OCI-LY7 (cell line): ENCODE measurements at regions not wholly inside any gene's neighbourhood (a gene's known extent, or its start where the extent isn't known, plus 50 kb on each side); places are given as distances from the start of the nearest gene placed in this dataset.
A peak's percentile ranks its signal among the peaks of the same experiment; 100 is the strongest.

Experiments
- BruUV-seq: library from RNA; stranded (reverse); fragments of 400-500 nt; replicated peaks from 2 replicates; lab custom pipeline; 2021; lab: Mats Ljungman, UMichigan
- CTCF ChIA-PET: fragments of 300-600 bp; sonication (Branson Sonifier 250); formaldehyde crosslinking; loops from one replicate; lab custom pipeline; 2022; ENCODE audit warnings: antibody characterized with exemption; ENCODE audit not compliant: unreplicated experiment; lab: Charles Lee
- POLR2A ChIA-PET: fragments of 300-600 bp; sonication (Branson Sonifier 250); formaldehyde crosslinking; loops from one replicate; lab custom pipeline; 2022; ENCODE audit warnings: antibody characterized with exemption; lab: Charles Lee
- DNase-seq: peaks from one replicate; pipeline ENCODE4 v3.0.0-alpha.2; 2015; ENCODE audit warnings: low spot score
- H2AFZ ChIP-seq: fragments of 200-600 bp; sonication (generic), shearing (Covaris generic); 2 replicates; pipeline ENCODE4 v1.6.1; 2014; ENCODE audit warnings: mild to moderate bottlenecking, antibody characterized with exemption, low read length, moderate library complexity
- H3K27ac ChIP-seq: fragments of 200-600 bp; sonication (generic); 2 replicates; pipeline ENCODE4 v1.5.1; 2014; ENCODE audit warnings: mixed run types, low read depth, mild to moderate bottlenecking, moderate library complexity, low read length, inconsistent platforms; ENCODE audit not compliant: poor library complexity, severe bottlenecking
- H3K36me3 ChIP-seq: fragments of 200-600 bp; sonication (generic); 2 replicates; pipeline ENCODE4 v1.6.1; 2014; ENCODE audit warnings: mild to moderate bottlenecking, antibody characterized with exemption, low read length, moderate library complexity, mixed read lengths; ENCODE audit not compliant: insufficient read depth
- H3K4me1 ChIP-seq: fragments of 200-600 bp; sonication (generic); 2 replicates; pipeline ENCODE4 v1.5.1; 2014; ENCODE audit warnings: mild to moderate bottlenecking, low read length; ENCODE audit not compliant: insufficient read depth, poor library complexity, severe bottlenecking
- H3K4me2 ChIP-seq: fragments of 200-600 bp; sonication (generic); 2 replicates; pipeline ENCODE4 v1.6.1; 2014; ENCODE audit warnings: mild to moderate bottlenecking, low read length
- H3K4me3 ChIP-seq: fragments of 200-600 bp; sonication (generic); 2 replicates; pipeline ENCODE4 v1.5.1; 2014; ENCODE audit warnings: mild to moderate bottlenecking, low read depth, low read length; ENCODE audit not compliant: poor library complexity, severe bottlenecking
- H3K79me2 ChIP-seq: fragments of 200-600 bp; sonication (generic); 2 replicates; pipeline ENCODE4 v1.6.1; 2016; ENCODE audit warnings: low read depth, mild to moderate bottlenecking, low read length, moderate library complexity, mixed read lengths; ENCODE audit not compliant: insufficient read depth
- H3K9me2 ChIP-seq: fragments of 200-600 bp; sonication (generic); 2 replicates; pipeline ENCODE4 v1.6.1; 2016; ENCODE audit warnings: mild to moderate bottlenecking, low read length, mixed read lengths; ENCODE audit not compliant: insufficient read depth
- H3K9me3 ChIP-seq: fragments of 200-600 bp; sonication (generic); 2 replicates; pipeline ENCODE4 v1.6.1; 2014; ENCODE audit warnings: mild to moderate bottlenecking, mixed run types, low read length, mixed read lengths
- H4K20me1 ChIP-seq: fragments of 200-600 bp; sonication (generic); 2 replicates; pipeline ENCODE4 v1.6.1; 2014; ENCODE audit warnings: mild to moderate bottlenecking, antibody characterized with exemption, low read length, moderate library complexity, mixed read lengths; ENCODE audit not compliant: insufficient read depth
- EZH2phosphoT487 ChIP-seq: fragments of 200-600 bp; sonication (generic); IDR thresholded peaks from 2 replicates; pipeline ENCODE4 v1.6.1; 2018; ENCODE audit warnings: low read depth, borderline replicate concordance, mild to moderate bottlenecking, mixed run types, antibody characterized with exemption, low read length, moderate library complexity, mixed read lengths
- intact Hi-C: fragments of 100-400 bp; cut with micrococcal nuclease; formaldehyde crosslinking; loops from one replicate; pipeline ENCODE4 v1.10.0; 2022; ENCODE audit not compliant: unreplicated experiment
- TF ChIP-seq, protein P1 (sequence below): fragments of 200-600 bp; sonication (generic); conservative IDR thresholded peaks from 2 replicates; pipeline ENCODE4 v1.5.1; 2014; ENCODE audit warnings: mild to moderate bottlenecking, antibody characterized with exemption, low read length, moderate library complexity, mixed read lengths

DNA sequence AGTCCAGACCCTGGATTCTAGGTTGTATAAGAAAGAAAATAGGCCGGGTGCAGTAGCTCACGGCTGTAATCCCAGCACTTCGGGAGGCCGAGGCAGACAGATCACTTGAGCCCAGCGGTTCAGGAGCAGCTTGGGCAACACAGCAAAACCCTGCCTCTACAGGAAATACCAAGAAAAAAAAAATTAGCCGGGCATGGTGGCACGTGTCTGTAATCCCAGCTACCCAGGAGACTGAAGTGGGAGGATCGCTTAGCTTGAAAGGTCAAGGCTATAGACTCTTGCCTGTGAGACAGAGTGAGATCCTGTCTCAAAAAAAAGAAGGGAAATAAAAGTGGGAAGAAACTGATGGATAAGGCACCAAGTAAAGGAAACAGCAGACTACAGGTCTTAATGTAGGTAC is 287.9 kb upstream of the KLF14 start:
- H3K27ac ChIP-seq = no peak overlapping the region
- peaks cover 19% of the 10 kb centered on the region for H3K4me1 ChIP-seq
- ChIA-PET POLR2A (interaction anchor here (0.6 kb wide), 1 partner anchor 17 kb away, joined by 3 read pairs; no protein-coding TSS in a partner anchor), CTCF (no interaction called here)
- TF ChIP-seq, protein P1, sequence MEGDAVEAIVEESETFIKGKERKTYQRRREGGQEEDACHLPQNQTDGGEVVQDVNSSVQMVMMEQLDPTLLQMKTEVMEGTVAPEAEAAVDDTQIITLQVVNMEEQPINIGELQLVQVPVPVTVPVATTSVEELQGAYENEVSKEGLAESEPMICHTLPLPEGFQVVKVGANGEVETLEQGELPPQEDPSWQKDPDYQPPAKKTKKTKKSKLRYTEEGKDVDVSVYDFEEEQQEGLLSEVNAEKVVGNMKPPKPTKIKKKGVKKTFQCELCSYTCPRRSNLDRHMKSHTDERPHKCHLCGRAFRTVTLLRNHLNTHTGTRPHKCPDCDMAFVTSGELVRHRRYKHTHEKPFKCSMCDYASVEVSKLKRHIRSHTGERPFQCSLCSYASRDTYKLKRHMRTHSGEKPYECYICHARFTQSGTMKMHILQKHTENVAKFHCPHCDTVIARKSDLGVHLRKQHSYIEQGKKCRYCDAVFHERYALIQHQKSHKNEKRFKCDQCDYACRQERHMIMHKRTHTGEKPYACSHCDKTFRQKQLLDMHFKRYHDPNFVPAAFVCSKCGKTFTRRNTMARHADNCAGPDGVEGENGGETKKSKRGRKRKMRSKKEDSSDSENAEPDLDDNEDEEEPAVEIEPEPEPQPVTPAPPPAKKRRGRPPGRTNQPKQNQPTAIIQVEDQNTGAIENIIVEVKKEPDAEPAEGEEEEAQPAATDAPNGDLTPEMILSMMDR = no peak
- no peak for TF ChIP-seq EZH2phosphoT487
- H2AFZ ChIP-seq = no peak overlapping the region
- H3K79me2 ChIP-seq = peaks cover 14% of the 10 kb centered on the region; the same call in 1 of the 2 replicates
- no TSS peak for BruUV-seq
- intact Hi-C loops = no loop called here
- H3K4me2 ChIP-seq = no peak overlapping the region; the same call in 1 of the 2 replicates
- no peaks in the 10 kb centered on the region for H3K9me3 ChIP-seq
- DNase-seq = no peak
- peaks cover 20% of the 10 kb centered on the region for H3K36me3 ChIP-seq
- peaks cover 5% of the 10 kb centered on the region; the same call in 1 of the 2 replicates for H4K20me1 ChIP-seq
- H3K4me3 ChIP-seq = no peak overlapping the region
- H3K9me2 ChIP-seq = no peaks in the 10 kb centered on the region

DNA sequence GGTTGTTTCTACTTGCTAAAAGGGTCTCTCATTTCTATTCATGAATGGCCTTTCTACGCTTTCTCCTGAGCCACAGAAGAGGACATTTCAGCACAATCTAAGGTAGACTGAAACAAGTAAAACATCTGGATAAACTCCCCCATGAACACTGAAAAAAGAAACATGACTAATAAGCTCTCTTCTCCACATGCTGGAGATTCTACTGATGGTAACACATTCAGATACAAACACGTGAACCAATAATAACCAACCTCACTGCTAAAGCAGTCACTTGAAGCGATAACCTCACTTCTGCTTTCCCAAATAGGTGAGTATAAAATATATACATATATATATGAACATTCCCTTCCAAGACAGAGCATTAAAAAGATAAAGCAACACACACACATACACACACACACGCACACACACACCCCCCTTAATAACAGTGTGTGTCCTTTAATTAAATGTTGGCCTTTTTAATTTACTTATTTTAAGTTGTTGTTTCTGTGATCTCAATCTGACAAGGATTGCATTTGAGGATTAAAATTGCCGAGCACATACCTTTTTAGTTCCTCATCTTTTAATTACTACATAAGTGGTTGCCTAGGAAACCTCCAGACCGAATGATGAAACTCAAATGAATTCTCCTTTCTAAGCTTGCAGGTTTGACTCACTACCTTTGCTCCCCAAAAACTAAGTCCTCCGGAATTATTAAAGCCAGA is 292.4 kb upstream of the KLF14 start:
- Histone ChIP-seq H4K20me1 (no peaks in the 10 kb centered on the region), H2AFZ (no peak overlapping the region), H3K27ac (no peak overlapping the region), H3K4me1 (peaks cover 22% of the 10 kb centered on the region), H3K4me3 (no peak overlapping the region), H3K9me3 (no peaks in the 10 kb centered on the region), H3K4me2 (0 out of 2 replicates have a peak overlapping the region, but pooled peaks have one; percentile 29), H3K36me3 (peaks cover 29% of the 10 kb centered on the region), H3K9me2 (no peaks in the 10 kb centered on the region), H3K79me2 (peaks cover 23% of the 10 kb centered on the region; the same call in 1 of the 2 replicates)
- ChIA-PET CTCF (interaction anchor here (0.5 to 0.7 kb wide), 2 partner anchors 129 to 396 kb away, joined by 3 read pairs; no protein-coding TSS in a partner anchor), POLR2A (interaction anchor here (0.7 kb wide), 1 partner anchor 179 kb away, joined by 3 read pairs; no protein-coding TSS in a partner anchor)
- no peak for TF ChIP-seq EZH2phosphoT487
- TF ChIP-seq, protein P1 = no peak
- no peak for DNase-seq
- no TSS peak for BruUV-seq
- intact Hi-C loops = no loop called here

DNA sequence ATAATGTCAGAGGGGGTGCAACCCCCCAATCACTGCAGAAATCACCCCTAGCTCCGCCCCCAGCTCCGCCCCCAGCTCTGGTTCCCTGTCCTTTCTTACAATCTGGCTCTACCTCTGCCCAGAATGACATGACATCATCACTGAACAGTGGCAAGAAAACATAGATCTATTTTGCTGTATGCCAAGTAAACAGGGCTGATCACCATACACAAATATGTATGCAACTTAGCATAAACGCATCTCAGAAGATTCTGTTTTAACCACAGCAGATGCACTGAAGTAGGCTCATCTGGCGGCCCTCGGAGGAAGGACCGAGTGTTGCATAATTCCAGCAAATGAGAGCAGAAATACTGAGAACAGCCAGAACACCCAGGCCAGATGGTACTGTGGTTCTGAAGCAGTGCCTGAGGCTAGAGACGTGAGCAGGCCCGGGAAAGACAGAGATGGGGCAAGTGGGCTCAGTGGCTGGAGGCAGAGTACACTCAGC is 293.3 kb upstream of the KLF14 start:
- H3K79me2 ChIP-seq = peaks cover 29% of the 10 kb centered on the region; the same call in 1 of the 2 replicates
- no TSS peak for BruUV-seq
- ChIA-PET CTCF (no interaction called here), POLR2A (interaction anchor here (0.7 kb wide), 2 partner anchors 123 to 178 kb away, joined by 3 read pairs; no protein-coding TSS in a partner anchor)
- no peak for DNase-seq
- peak overlapping the region; percentile 38; the same call in 1 of the 2 replicates for H3K4me2 ChIP-seq
- intact Hi-C loops = no loop called here
- TF ChIP-seq EZH2phosphoT487 = no peak
- TF ChIP-seq, protein P1 = no peak
- peaks cover 29% of the 10 kb centered on the region for H3K36me3 ChIP-seq
- no peaks in the 10 kb centered on the region for H3K9me2 ChIP-seq
- peaks cover 15% of the 10 kb centered on the region for H3K4me1 ChIP-seq
- H4K20me1 ChIP-seq = no peaks in the 10 kb centered on the region
- H3K9me3 ChIP-seq = no peaks in the 10 kb centered on the region
- no peak overlapping the region for H3K4me3 ChIP-seq
- H3K27ac ChIP-seq = no peak overlapping the region
- no peak overlapping the region for H2AFZ ChIP-seq
